ENCODE measurements at regions not wholly inside any gene's neighbourhood (a gene's known extent, or its start where the extent isn't known, plus 50 kb on each side); places are given as distances from the start of the nearest gene placed in this dataset.

DNA sequence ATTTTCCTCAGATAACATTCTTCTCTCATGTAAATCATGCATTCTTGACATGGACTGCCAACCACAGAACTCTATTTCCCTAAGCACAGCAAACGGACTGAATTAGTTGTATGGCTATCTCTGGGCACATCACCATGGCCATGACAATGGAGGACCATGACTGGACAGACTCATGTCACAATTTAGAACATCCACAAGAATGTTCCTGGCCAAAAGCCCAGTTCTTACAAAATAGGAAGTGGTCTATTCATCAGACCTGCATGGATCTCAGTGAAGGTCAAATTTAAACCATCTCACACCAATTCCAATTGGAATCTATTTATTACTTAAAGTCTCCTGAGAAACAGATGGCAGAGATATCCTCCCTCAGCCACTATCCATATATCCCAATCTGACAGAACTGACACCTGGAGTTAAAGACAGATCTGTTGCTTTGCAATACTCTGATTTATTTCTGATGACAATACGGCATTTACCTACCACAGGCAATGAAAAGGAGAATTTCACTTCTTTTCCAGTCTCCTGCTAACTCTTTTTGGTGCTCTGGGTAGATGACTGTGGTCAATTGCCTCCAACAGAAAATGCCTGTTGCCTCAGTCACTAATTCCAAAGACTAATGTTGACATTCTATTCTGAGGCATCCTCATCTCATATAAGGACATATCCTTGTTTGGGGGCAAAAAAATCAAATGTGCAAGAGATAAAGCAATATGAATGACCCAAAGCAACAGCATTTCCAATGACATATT is 254.8 kb downstream of the HTR7 start:
- in situ Hi-C loops (cut with HindIII; ENCODE audit: extremely low pct_ligation_motif_present, low pct_unique_long_range_greater_than_20kb) = no loop called here
- Histone ChIP-seq H3K9ac (ENCODE audit: insufficient read depth, low read depth, low read length) (no peak overlapping the region), H3K4me1 (ENCODE audit: insufficient read depth, low read length) (no peaks in the 10 kb centered on the region), H2AFZ (ENCODE audit: low read length) (no peak overlapping the region), H4K20me1 (ENCODE audit: insufficient read depth, low read length) (no peaks in the 10 kb centered on the region), H3K27me3 (ENCODE audit: control insufficient read depth in 1 of 2, insufficient read depth in 2 of 2, low read length in 2 of 2) (no peaks in the 10 kb centered on the region; a peak in 1 of 5 replicates), H3K79me2 (ENCODE audit: insufficient read depth, low read length) (no peaks in the 10 kb centered on the region), H3K36me3 (replicated peaks in 1 of 2; ENCODE audit: control insufficient read depth in 1 of 2, insufficient read depth in 2 of 2, low read length in 2 of 2) (no peaks in the 10 kb centered on the region), H3K9me3 (ENCODE audit: low read length) (no peaks in the 10 kb centered on the region), H3K27ac (ENCODE audit: extremely low read length, insufficient read depth, low read length) (no peak overlapping the region), H3K4me3 (replicated peaks in 1 of 3; ENCODE audit: insufficient read depth in 1 of 3, low read depth in 2 of 3, low read length in 3 of 3) (no peak overlapping the region), H3K4me2 (ENCODE audit: low read depth, low read length) (no peak overlapping the region)
- intact Hi-C loops (cut with micrococcal nuclease; ENCODE audit: unreplicated experiment) = no loop called here
- WGBS (ENCODE audit: low lambda C conversion rate) = 0% methylated on average over 2 of the region's 2 CpGs
- BruUV-seq (replicated peaks) = no TSS peak
- DNase-seq (ENCODE audit: low spot score) (no peak), ATAC-seq (no peak), FAIRE-seq (no peak)
- CTCF ChIA-PET (ENCODE audit: low intra/inter-chr PET ratio, low total read pairs) = no interaction called here
- POLR2A ChIA-PET = no interaction called here
- TF ChIP-seq NFKB2 (CRISPR knock-in tag; IDR thresholded peaks at IDR 0.05; ENCODE audit: borderline replicate concordance) = no peak
- TF ChIP-seq, protein P1, sequence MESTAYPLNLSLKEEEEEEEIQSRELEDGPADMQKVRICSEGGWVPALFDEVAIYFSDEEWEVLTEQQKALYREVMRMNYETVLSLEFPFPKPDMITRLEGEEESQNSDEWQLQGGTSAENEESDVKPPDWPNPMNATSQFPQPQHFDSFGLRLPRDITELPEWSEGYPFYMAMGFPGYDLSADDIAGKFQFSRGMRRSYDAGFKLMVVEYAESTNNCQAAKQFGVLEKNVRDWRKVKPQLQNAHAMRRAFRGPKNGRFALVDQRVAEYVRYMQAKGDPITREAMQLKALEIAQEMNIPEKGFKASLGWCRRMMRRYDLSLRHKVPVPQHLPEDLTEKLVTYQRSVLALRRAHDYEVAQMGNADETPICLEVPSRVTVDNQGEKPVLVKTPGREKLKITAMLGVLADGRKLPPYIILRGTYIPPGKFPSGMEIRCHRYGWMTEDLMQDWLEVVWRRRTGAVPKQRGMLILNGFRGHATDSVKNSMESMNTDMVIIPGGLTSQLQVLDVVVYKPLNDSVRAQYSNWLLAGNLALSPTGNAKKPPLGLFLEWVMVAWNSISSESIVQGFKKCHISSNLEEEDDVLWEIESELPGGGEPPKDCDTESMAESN (CRISPR knock-in tag; conservative IDR thresholded peaks at IDR 0.05) = no peak
- no peak for TF ChIP-seq ZNF543 (CRISPR knock-in tag; IDR thresholded peaks at IDR 0.05)
- TF ChIP-seq ZNF331 (CRISPR knock-in tag; IDR thresholded peaks at IDR 0.05) = no peak
- no peak for TF ChIP-seq MED1 (CRISPR knock-in tag; IDR thresholded peaks at IDR 0.05)
- TF ChIP-seq, protein P2, sequence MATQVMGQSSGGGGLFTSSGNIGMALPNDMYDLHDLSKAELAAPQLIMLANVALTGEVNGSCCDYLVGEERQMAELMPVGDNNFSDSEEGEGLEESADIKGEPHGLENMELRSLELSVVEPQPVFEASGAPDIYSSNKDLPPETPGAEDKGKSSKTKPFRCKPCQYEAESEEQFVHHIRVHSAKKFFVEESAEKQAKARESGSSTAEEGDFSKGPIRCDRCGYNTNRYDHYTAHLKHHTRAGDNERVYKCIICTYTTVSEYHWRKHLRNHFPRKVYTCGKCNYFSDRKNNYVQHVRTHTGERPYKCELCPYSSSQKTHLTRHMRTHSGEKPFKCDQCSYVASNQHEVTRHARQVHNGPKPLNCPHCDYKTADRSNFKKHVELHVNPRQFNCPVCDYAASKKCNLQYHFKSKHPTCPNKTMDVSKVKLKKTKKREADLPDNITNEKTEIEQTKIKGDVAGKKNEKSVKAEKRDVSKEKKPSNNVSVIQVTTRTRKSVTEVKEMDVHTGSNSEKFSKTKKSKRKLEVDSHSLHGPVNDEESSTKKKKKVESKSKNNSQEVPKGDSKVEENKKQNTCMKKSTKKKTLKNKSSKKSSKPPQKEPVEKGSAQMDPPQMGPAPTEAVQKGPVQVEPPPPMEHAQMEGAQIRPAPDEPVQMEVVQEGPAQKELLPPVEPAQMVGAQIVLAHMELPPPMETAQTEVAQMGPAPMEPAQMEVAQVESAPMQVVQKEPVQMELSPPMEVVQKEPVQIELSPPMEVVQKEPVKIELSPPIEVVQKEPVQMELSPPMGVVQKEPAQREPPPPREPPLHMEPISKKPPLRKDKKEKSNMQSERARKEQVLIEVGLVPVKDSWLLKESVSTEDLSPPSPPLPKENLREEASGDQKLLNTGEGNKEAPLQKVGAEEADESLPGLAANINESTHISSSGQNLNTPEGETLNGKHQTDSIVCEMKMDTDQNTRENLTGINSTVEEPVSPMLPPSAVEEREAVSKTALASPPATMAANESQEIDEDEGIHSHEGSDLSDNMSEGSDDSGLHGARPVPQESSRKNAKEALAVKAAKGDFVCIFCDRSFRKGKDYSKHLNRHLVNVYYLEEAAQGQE (IDR thresholded peaks at IDR 0.05; ENCODE audit: borderline replicate concordance in 1 of 2, low read depth in 1 of 2, low read length in 2 of 2) = no peak
- TF ChIP-seq, protein P3, sequence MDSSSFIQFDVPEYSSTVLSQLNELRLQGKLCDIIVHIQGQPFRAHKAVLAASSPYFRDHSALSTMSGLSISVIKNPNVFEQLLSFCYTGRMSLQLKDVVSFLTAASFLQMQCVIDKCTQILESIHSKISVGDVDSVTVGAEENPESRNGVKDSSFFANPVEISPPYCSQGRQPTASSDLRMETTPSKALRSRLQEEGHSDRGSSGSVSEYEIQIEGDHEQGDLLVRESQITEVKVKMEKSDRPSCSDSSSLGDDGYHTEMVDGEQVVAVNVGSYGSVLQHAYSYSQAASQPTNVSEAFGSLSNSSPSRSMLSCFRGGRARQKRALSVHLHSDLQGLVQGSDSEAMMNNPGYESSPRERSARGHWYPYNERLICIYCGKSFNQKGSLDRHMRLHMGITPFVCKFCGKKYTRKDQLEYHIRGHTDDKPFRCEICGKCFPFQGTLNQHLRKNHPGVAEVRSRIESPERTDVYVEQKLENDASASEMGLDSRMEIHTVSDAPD (CRISPR knock-in tag; IDR thresholded peaks at IDR 0.05) = no peak
- no peak for TF ChIP-seq ZNF776 (CRISPR knock-in tag; IDR thresholded peaks at IDR 0.05)
- no peak for TF ChIP-seq NFIC (IDR thresholded peaks at IDR 0.05; ENCODE audit: low read length)

Measured in HepG2 (cell line).